ENCODE measurements at regions not wholly inside any gene's neighbourhood (a gene's known extent, or its start where the extent isn't known, plus 50 kb on each side); places are given as distances from the start of the nearest gene placed in this dataset.

DNA sequence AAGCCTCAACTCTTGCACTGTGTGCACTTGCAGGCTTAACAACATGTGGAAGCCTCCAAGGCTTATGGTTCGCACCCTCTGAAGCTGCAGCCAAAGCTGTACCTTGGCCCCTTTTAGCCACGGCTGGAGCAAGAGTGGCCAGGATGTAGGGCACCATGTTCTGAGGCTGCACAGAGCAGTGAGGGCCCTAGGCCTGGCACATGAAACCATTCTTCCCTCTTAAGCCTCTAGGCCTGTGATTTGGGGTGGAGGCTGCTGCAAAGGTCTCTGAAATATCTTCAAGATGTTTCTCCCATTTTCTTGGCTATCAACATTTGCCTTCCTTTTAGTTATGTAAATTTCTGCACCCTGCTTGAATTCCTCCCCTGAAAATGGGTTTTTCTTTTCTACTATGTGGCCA is 161.9 kb upstream of the SPATS2L start:
- H3K9ac ChIP-seq (ENCODE audit: low read length) = no peak overlapping the region
- H3K4me1 ChIP-seq (ENCODE audit: control insufficient read depth, insufficient read depth, low read length) = no peaks in the 10 kb centered on the region

DNA sequence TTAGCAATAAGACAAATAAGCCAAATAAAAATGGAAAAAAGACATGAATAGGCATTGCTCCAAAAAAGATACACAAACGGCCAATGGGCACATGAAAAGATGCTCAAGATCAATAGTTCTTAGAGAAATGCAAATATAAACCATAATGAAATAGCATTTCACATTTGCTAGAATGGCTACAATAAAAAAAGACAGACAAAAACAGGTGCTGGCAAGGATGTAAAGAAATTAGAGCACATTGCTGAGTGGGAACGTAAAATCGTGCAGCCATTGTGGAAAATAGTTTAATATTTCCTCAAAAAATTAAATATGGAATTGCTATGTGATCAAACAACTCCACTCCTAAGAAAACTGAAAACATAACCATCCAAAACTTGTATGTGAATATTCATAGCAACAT is 160.0 kb upstream of the SPATS2L start:
- H3K9me3 ChIP-seq (ENCODE audit: control insufficient read depth, low read length) = peaks cover 24% of the 10 kb centered on the region
- H3K9ac ChIP-seq (ENCODE audit: low read length) = no peak overlapping the region
- H3K27me3 ChIP-seq (replicated peaks; ENCODE audit: control insufficient read depth, insufficient read depth, low read length) = no peaks in the 10 kb centered on the region
- no peak for DNase-seq (ENCODE audit: low read depth)
- H3K4me3 ChIP-seq (ENCODE audit: low read length) = no peak overlapping the region
- H3K36me3 ChIP-seq (ENCODE audit: control insufficient read depth, insufficient read depth, low read length, severe bottlenecking) = no peaks in the 10 kb centered on the region
- H3K4me1 ChIP-seq (ENCODE audit: control insufficient read depth, insufficient read depth, low read length) = no peaks in the 10 kb centered on the region

More for the DNA sequence above, 161.9 kb upstream of the SPATS2L start:
- Histone ChIP-seq H3K27me3 (replicated peaks; ENCODE audit: control insufficient read depth, insufficient read depth, low read length) (no peaks in the 10 kb centered on the region), H3K4me3 (ENCODE audit: low read length) (no peak overlapping the region), H3K9me3 (ENCODE audit: control insufficient read depth, low read length) (peaks cover 5% of the 10 kb centered on the region), H3K36me3 (ENCODE audit: control insufficient read depth, insufficient read depth, low read length, severe bottlenecking) (no peaks in the 10 kb centered on the region)
- no peak for DNase-seq (ENCODE audit: low read depth)

DNA sequence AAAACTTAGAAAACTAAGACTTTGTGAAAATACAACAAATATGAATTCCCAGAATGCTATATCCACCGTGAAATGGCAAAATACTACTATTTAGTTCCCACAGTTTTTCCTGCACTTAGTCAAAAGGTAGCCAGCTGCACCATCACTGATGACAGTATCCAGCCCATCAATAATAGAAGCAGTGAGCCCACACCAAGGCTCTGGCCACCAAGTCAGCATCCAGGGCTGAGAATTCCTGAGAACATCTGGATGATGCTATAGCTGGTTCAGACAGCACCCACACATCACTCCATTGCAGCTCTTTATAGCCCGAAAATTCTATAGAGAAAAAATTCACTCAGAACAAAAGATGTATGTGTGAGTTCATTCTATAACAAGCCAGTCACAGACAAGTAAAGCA is 159.1 kb upstream of the SPATS2L start:
- no peaks in the 10 kb centered on the region for H3K27me3 ChIP-seq (replicated peaks; ENCODE audit: control insufficient read depth, insufficient read depth, low read length)
- no peaks in the 10 kb centered on the region for H3K36me3 ChIP-seq (ENCODE audit: control insufficient read depth, insufficient read depth, low read length, severe bottlenecking)
- peaks cover 24% of the 10 kb centered on the region for H3K9me3 ChIP-seq (ENCODE audit: control insufficient read depth, low read length)
- H3K4me1 ChIP-seq (ENCODE audit: control insufficient read depth, insufficient read depth, low read length) = no peaks in the 10 kb centered on the region
- no peak overlapping the region for H3K9ac ChIP-seq (ENCODE audit: low read length)
- no peak overlapping the region for H3K4me3 ChIP-seq (ENCODE audit: low read length)
- no peak for DNase-seq (ENCODE audit: low read depth)

DNA sequence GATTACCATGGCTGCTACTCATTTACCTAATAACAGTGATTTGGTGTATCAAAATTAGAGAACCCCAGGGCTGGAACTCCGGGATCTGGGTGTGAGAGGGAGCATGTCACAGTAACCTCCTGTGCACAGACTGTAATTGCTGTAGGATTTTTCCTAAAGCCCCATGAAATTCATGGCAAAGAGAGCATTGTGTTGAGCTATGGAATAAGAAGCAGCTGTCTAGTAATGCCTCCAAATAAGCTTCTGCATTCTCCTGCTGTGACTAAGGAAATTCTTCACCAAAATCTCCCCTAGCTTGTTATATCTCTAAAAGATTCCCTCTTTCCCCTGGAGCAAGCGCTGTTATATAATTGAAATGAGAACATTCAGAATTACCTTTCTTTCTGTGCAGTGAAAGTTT is 158.1 kb upstream of the SPATS2L start:
- H3K9me3 ChIP-seq (ENCODE audit: control insufficient read depth, low read length) = peaks cover 24% of the 10 kb centered on the region
- H3K4me1 ChIP-seq (ENCODE audit: control insufficient read depth, insufficient read depth, low read length) = no peaks in the 10 kb centered on the region
- H3K4me3 ChIP-seq (ENCODE audit: low read length) = no peak overlapping the region
- no peaks in the 10 kb centered on the region for H3K36me3 ChIP-seq (ENCODE audit: control insufficient read depth, insufficient read depth, low read length, severe bottlenecking)
- no peak overlapping the region for H3K9ac ChIP-seq (ENCODE audit: low read length)
- peak; percentile 71 for DNase-seq (ENCODE audit: low read depth)
- no peaks in the 10 kb centered on the region for H3K27me3 ChIP-seq (replicated peaks; ENCODE audit: control insufficient read depth, insufficient read depth, low read length)

DNA sequence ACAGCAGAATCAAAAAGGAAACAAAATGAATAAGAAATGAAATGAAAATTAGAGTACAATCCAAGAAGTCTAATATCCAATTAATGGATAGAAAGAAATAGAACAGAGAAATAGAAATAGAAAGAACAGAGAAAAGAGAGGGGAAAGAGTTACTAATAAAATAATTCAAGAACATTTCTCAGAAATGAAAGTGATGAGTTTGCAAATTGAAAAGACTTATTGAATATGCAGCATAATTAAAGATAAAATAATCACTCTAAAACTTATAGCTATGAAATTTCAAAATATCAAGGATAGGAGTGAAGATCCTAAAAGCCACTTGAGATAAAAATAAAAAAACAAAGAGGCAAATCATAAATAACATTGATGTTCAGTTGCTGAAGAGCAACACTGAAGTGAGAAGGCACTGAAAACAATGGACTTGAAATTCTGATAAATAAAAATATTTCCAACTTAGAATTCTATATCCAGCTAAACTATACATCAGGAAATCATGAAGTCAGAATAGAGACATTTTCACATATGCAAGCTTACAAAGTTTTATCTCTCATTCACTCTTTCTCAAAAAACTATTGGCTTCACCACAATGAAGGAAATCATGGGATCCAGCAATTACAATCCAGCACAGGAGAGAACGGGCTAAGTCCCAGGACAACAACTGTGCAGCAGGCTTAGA is 155.9 kb upstream of the SPATS2L start:
- Histone ChIP-seq H3K27me3 (replicated peaks; ENCODE audit: control insufficient read depth, insufficient read depth, low read length) (no peaks in the 10 kb centered on the region), H3K9ac (ENCODE audit: low read length) (no peak overlapping the region), H3K4me3 (ENCODE audit: low read length) (no peak overlapping the region), H3K4me1 (ENCODE audit: control insufficient read depth, insufficient read depth, low read length) (no peaks in the 10 kb centered on the region), H3K9me3 (ENCODE audit: control insufficient read depth, low read length) (peaks cover 22% of the 10 kb centered on the region), H3K36me3 (ENCODE audit: control insufficient read depth, insufficient read depth, low read length, severe bottlenecking) (no peaks in the 10 kb centered on the region)
- DNase-seq (ENCODE audit: low read depth) = no peak

DNA sequence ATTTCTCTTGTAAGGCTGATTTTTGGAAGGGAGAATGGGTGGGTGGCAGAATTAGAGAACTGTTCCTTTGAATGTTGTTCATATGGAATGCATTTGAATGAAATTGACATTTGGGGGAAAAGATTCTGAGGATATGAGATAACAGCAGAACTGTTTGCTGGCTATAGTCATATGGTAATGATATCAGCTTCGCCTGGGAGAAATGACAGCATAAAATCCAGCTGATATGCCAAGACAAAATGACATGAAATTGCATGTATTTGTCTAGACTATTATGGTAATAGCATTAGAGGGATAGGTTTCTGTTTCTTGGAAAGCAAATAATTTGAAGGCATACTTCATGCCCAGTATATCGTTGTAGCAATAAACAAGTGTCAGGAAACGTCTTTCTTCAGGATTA is 150.8 kb upstream of the SPATS2L start:
- Histone ChIP-seq H3K36me3 (ENCODE audit: control insufficient read depth, insufficient read depth, low read length, severe bottlenecking) (no peaks in the 10 kb centered on the region), H3K9ac (ENCODE audit: low read length) (peak overlapping the region; percentile 53), H3K27me3 (replicated peaks; ENCODE audit: control insufficient read depth, insufficient read depth, low read length) (no peaks in the 10 kb centered on the region), H3K9me3 (ENCODE audit: control insufficient read depth, low read length) (peaks cover 8% of the 10 kb centered on the region), H3K4me1 (ENCODE audit: control insufficient read depth, insufficient read depth, low read length) (peaks cover 25% of the 10 kb centered on the region), H3K4me3 (ENCODE audit: low read length) (peak overlapping the region; percentile 82)
- DNase-seq (ENCODE audit: low read depth) = no peak

DNA sequence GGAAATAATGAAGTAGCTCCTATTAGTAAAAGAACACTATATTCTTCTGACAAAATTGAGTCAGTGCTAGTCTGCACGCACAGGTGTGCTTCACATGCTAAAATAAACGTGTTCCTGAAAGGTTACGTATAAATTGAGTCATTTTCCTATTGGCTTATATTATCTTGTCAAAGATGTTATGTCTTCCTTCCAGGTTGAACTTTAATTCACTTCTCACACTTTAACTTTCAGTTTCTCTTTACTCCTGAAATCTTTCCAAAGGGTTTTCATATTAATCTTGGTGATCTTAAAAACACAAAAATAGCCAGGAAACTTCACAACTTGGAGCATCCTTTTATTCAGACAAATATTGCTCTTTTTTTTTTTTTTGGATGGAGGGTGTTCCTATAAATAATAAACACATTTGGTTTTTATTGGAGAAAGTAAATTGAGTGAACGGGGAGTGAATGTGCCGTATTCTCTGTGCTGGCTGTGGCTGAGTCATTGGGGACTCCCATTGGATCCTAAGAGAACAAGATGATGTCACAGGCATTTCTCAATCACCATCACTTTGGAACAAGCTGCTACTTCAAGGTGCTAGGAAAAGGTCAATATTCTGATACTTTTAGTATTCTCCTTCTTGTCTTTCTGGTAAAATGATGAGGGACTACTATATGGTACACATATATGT is 150.2 kb upstream of the SPATS2L start:
- Histone ChIP-seq H3K4me1 (ENCODE audit: control insufficient read depth, insufficient read depth, low read length) (peaks cover 25% of the 10 kb centered on the region), H3K4me3 (ENCODE audit: low read length) (peak overlapping the region; percentile 82), H3K27me3 (replicated peaks; ENCODE audit: control insufficient read depth, insufficient read depth, low read length) (no peaks in the 10 kb centered on the region), H3K9me3 (ENCODE audit: control insufficient read depth, low read length) (peaks cover 2% of the 10 kb centered on the region), H3K9ac (ENCODE audit: low read length) (peak overlapping the region; percentile 53), H3K36me3 (ENCODE audit: control insufficient read depth, insufficient read depth, low read length, severe bottlenecking) (no peaks in the 10 kb centered on the region)
- DNase-seq (ENCODE audit: low read depth) = peak; percentile 96

DNA sequence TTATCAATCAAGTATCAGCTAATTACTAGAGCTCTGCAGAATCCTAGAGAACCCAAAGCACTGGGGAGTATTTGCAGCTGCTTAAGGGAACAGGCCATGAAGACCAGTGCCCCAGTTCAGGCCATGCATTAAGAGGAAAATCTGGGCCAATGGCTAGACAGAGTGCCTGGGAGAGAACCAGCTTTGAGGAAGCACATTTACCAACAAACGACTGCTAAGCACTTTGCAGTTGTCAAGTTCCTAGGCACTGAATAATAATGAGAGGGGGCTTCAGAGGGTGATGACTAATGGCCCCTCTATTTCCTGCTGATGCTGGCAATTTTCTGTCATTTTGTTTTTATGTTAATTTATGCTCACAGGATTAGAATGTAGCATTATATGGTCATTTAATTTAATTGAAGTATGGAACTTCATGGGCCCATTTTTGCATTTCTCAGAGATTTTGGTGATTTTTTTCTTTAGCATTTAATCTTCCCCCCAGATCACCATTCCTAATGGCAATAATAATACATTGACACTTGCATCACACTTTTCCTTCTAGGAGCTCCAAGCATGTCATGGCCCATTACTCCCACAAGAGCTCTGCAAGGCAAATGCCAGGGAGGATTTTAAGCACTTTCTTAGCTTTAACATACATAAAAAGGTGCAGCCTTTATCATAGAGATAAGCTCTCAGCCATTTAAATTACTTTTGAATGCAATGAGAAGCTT is 147.7 kb upstream of the SPATS2L start:
- Histone ChIP-seq H3K36me3 (ENCODE audit: control insufficient read depth, insufficient read depth, low read length, severe bottlenecking) (no peaks in the 10 kb centered on the region), H3K4me3 (ENCODE audit: low read length) (no peak overlapping the region), H3K27me3 (replicated peaks; ENCODE audit: control insufficient read depth, insufficient read depth, low read length) (no peaks in the 10 kb centered on the region), H3K4me1 (ENCODE audit: control insufficient read depth, insufficient read depth, low read length) (peaks cover 25% of the 10 kb centered on the region), H3K9me3 (ENCODE audit: control insufficient read depth, low read length) (no peaks in the 10 kb centered on the region), H3K9ac (ENCODE audit: low read length) (no peak overlapping the region)
- peak; percentile 25 for DNase-seq (ENCODE audit: low read depth)

DNA sequence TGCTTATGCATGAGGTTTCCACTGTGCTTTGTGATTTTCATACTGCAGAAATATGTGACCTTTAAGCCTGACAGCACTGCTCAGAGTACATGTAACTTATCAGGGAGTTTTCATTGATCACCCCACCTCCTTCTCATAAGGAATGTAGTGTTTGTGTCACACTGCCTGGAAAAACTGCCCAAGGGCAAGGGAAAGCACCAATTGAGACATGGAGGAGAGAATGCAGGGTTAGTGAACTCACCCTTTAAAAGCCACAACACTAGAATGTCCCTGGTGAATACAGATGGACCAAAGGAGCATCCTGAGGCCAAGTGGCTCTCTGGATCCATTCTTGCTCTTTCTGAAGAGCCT is 147.2 kb upstream of the SPATS2L start:
- peak; percentile 60 for DNase-seq (ENCODE audit: low read depth)
- no peak overlapping the region for H3K9ac ChIP-seq (ENCODE audit: low read length)
- no peaks in the 10 kb centered on the region for H3K36me3 ChIP-seq (ENCODE audit: control insufficient read depth, insufficient read depth, low read length, severe bottlenecking)
- no peak overlapping the region for H3K4me3 ChIP-seq (ENCODE audit: low read length)
- no peaks in the 10 kb centered on the region for H3K27me3 ChIP-seq (replicated peaks; ENCODE audit: control insufficient read depth, insufficient read depth, low read length)
- peaks cover 25% of the 10 kb centered on the region for H3K4me1 ChIP-seq (ENCODE audit: control insufficient read depth, insufficient read depth, low read length)
- no peaks in the 10 kb centered on the region for H3K9me3 ChIP-seq (ENCODE audit: control insufficient read depth, low read length)

DNA sequence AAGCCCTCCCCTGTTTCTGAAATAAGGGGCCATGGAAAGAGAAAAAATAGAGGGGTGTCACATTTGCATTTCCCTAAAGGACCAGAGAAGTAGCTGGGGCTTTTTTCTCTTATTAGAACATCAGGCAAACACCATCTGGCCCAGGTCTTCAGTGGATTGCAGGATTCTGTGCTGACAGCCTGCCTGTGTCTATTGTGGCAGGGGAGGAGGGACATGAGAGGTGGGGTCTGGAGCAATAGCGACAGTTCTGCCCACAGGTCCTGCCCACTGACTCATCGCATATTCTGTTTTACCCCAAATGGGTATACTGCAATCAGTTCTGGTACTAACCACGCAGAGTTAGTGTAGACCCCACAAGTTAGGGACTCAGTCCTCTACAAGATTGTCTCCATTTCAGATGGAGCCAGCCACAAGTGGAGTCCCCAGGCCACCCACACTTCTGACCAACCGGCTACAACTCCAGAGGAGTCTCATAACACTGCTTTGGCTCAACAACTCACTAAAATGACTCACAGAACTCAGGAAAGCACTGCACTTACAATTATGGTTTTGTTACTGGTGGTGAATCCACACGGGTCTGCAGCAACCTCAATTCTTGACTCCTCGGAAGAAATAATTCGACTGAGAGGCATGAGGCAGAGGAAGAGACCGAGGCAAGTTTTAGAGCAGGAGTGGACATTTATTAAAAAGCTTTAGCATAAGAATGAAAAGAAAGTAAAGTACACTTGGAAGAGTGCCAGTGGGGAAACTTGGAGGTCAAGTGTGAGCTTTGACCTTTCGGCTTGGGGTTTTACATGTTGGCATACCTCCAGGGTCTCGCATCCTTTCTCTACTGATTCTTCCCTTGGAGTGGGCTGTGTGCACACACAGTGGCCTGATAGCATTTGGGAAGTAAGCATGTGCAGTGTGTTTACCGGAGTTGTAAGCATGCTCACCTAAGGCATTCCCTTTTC is 146.4 kb upstream of the SPATS2L start:
- Histone ChIP-seq H3K36me3 (ENCODE audit: control insufficient read depth, insufficient read depth, low read length, severe bottlenecking) (no peaks in the 10 kb centered on the region), H3K9me3 (ENCODE audit: control insufficient read depth, low read length) (peaks cover 2% of the 10 kb centered on the region), H3K9ac (ENCODE audit: low read length) (no peak overlapping the region), H3K27me3 (replicated peaks; ENCODE audit: control insufficient read depth, insufficient read depth, low read length) (no peaks in the 10 kb centered on the region), H3K4me1 (ENCODE audit: control insufficient read depth, insufficient read depth, low read length) (peaks cover 25% of the 10 kb centered on the region), H3K4me3 (ENCODE audit: low read length) (peak overlapping the region; percentile 7)
- DNase-seq (ENCODE audit: low read depth) = peak; percentile 42

DNA sequence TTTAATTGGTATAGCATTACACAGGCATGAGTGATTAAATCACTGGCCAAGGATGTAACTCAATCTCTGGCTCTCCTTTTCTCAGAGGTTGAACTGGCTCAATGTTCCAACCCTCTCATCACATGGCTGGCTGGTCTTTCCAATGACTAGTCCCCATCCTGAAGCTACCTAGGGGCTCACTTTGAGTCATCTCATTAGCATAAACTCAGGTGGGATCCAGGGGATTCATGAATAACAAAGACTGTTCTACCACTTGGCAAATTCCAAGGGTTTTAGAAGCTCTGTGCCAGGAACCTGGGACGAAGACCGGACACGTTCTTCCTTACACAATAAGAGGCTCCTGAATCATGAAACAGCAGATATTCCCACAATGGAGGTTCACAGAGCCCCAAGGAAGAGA is 145.0 kb upstream of the SPATS2L start:
- H3K4me3 ChIP-seq (ENCODE audit: low read length) = no peak overlapping the region
- H3K27me3 ChIP-seq (replicated peaks; ENCODE audit: control insufficient read depth, insufficient read depth, low read length) = no peaks in the 10 kb centered on the region
- H3K9ac ChIP-seq (ENCODE audit: low read length) = no peak overlapping the region
- H3K9me3 ChIP-seq (ENCODE audit: control insufficient read depth, low read length) = peaks cover 15% of the 10 kb centered on the region
- H3K4me1 ChIP-seq (ENCODE audit: control insufficient read depth, insufficient read depth, low read length) = peaks cover 21% of the 10 kb centered on the region
- no peak for DNase-seq (ENCODE audit: low read depth)
- H3K36me3 ChIP-seq (ENCODE audit: control insufficient read depth, insufficient read depth, low read length, severe bottlenecking) = no peaks in the 10 kb centered on the region
